ENCODE measurements at regions not wholly inside any gene's neighbourhood (a gene's known extent, or its start where the extent isn't known, plus 50 kb on each side); places are given as distances from the start of the nearest gene placed in this dataset.
"Not testable (repeated sequence)": the region's sequence is repeated elsewhere in the genome, so short reads cannot be mapped to it uniquely, and the experiment has no call there.

- DNase-seq: no peak
Measured at GRCh38 chr14:71336489-71337192, 429.4 kb downstream of the PCNX1 start.

- DNase-seq: no peak
Measured at GRCh38 chr14:71338153-71338552, 430.9 kb downstream of the PCNX1 start.

GRCh38 chr14:71339650-71340415, 432.6 kb downstream of the PCNX1 start:
- DNase-seq: peak in 1 of 2 experiments; percentile 32

GRCh38 chr14:71341156-71341555, 433.9 kb downstream of the PCNX1 start:
- DNase-seq: no peak

- no peak for DNase-seq
Measured at GRCh38 chr14:71343724-71344123, 436.5 kb downstream of the PCNX1 start.

- no peak for DNase-seq
Measured at GRCh38 chr14:71344506-71344905, 437.2 kb downstream of the PCNX1 start.

GRCh38 chr14:71346685-71347084, 439.4 kb downstream of the PCNX1 start:
- no peak for DNase-seq

- no peak for DNase-seq
Measured at GRCh38 chr14:71348394-71348793, 441.1 kb downstream of the PCNX1 start.

- DNase-seq: no peak
Measured at GRCh38 chr14:71348817-71349216, 441.6 kb downstream of the PCNX1 start.

GRCh38 chr14:71354142-71354541, 446.9 kb downstream of the PCNX1 start:
- DNase-seq: no peak

- DNase-seq: no peak
Measured at GRCh38 chr14:71354801-71355200, 447.5 kb downstream of the PCNX1 start.

- no peak for DNase-seq
Measured at GRCh38 chr14:71355324-71356201, 448.3 kb downstream of the PCNX1 start.

GRCh38 chr14:71358209-71358931, 451.1 kb downstream of the PCNX1 start:
- DNase-seq: no peak

- not testable (repeated sequence) for DNase-seq
Measured at GRCh38 chr14:71358932-71359421, 451.7 kb downstream of the PCNX1 start.

- no peak for DNase-seq
Measured at GRCh38 chr14:71359823-71360222, 452.6 kb downstream of the PCNX1 start.

GRCh38 chr14:71361336-71361735, 454.1 kb downstream of the PCNX1 start:
- no peak for DNase-seq

- no peak for DNase-seq
Measured at GRCh38 chr14:71361874-71362273, 454.6 kb downstream of the PCNX1 start.

GRCh38 chr14:71362282-71362681, 455.0 kb downstream of the PCNX1 start:
- no peak for DNase-seq

- DNase-seq: no peak
Measured at GRCh38 chr14:71362920-71363584, 455.8 kb downstream of the PCNX1 start.

- DNase-seq: no peak
Measured at GRCh38 chr14:71363946-71364925, 457.0 kb downstream of the PCNX1 start.

- no peak for DNase-seq
Measured at GRCh38 chr14:71365361-71365760, 458.1 kb downstream of the PCNX1 start.
